ENCODE measurements at regions not wholly inside any gene's neighbourhood (a gene's known extent, or its start where the extent isn't known, plus 50 kb on each side); places are given as distances from the start of the nearest gene placed in this dataset.

- ChIA-PET CTCF (no interaction called here), POLR2A (no interaction called here)
- no peaks in the 10 kb centered on the region for H3K27me3 Mint-ChIP-seq (ENCODE audit: low read depth)
- no peak for ATAC-seq
- H3K27ac Mint-ChIP-seq = no peak overlapping the region
- peaks cover 17% of the 10 kb centered on the region for H3K9me3 Mint-ChIP-seq
- DNase-seq (ENCODE audit: low spot score) = no peak
- H3K36me3 Mint-ChIP-seq = peaks cover 3% of the 10 kb centered on the region
- TF ChIP-seq ZNF532 (CRISPR knock-in tag; IDR thresholded peaks at IDR 0.05; ENCODE audit: borderline replicate concordance) = no peak
- no peak for TF ChIP-seq ZNF219 (CRISPR knock-in tag; IDR thresholded peaks at IDR 0.05; ENCODE audit: borderline replicate concordance)
- TF ChIP-seq ATF3 (CRISPR knock-in tag; conservative IDR thresholded peaks at IDR 0.05) = no peak
- TF ChIP-seq SMAD3 (CRISPR knock-in tag; IDR thresholded peaks at IDR 0.05; ENCODE audit: borderline replicate concordance) = no peak
- no peak for TF ChIP-seq JAZF1 (CRISPR knock-in tag; IDR thresholded peaks at IDR 0.05)
- no peak for TF ChIP-seq NFATC4 (CRISPR knock-in tag; IDR thresholded peaks at IDR 0.05)
- TF ChIP-seq ZNF138 (CRISPR knock-in tag; conservative IDR thresholded peaks at IDR 0.05) = no peak
- no peak for TF ChIP-seq ATF1 (CRISPR knock-in tag; IDR thresholded peaks at IDR 0.05)
- TF ChIP-seq ETV6 (CRISPR knock-in tag; IDR thresholded peaks at IDR 0.05) = no peak
- no peak for TF ChIP-seq ZNF425 (CRISPR knock-in tag; conservative IDR thresholded peaks at IDR 0.05)
- no peak for TF ChIP-seq TCF7 (CRISPR knock-in tag; IDR thresholded peaks at IDR 0.05; ENCODE audit: low read depth)
- no peak for TF ChIP-seq NR3C1 (CRISPR knock-in tag; conservative IDR thresholded peaks at IDR 0.05; ENCODE audit: low read depth)
- no peak for TF ChIP-seq IRF2 (CRISPR knock-in tag; IDR thresholded peaks at IDR 0.05; ENCODE audit: borderline replicate concordance, low read depth)
- TF ChIP-seq FOXP1 (CRISPR knock-in tag; IDR thresholded peaks at IDR 0.05; ENCODE audit: borderline replicate concordance) = no peak
- TF ChIP-seq HMGXB4 (CRISPR knock-in tag; IDR thresholded peaks at IDR 0.05) = no peak
- no peak for TF ChIP-seq CBFB (CRISPR knock-in tag; IDR thresholded peaks at IDR 0.05; ENCODE audit: low read depth)
- H3K4me3 Mint-ChIP-seq = no peak overlapping the region
- H3K4me1 Mint-ChIP-seq = no peaks in the 10 kb centered on the region
Observed at GRCh38 chr13:87138866-87139265, 532.3 kb upstream of the SLITRK5 start.

- CTCF ChIA-PET = no interaction called here
- TF ChIP-seq ETV6 (CRISPR knock-in tag; IDR thresholded peaks at IDR 0.05) = no peak
- no peak for TF ChIP-seq CDX4 (CRISPR knock-in tag; IDR thresholded peaks at IDR 0.05; ENCODE audit: borderline replicate concordance)
- TF ChIP-seq E2F1 (CRISPR knock-in tag; IDR thresholded peaks at IDR 0.05) = no peak
- no peak for TF ChIP-seq ZNF416 (CRISPR knock-in tag; IDR thresholded peaks at IDR 0.05)
- TF ChIP-seq ATF1 (CRISPR knock-in tag; IDR thresholded peaks at IDR 0.05) = no peak
- TF ChIP-seq MYBL2 (CRISPR knock-in tag; IDR thresholded peaks at IDR 0.05) = no peak
- no peak for TF ChIP-seq HMGXB4 (CRISPR knock-in tag; IDR thresholded peaks at IDR 0.05)
- TF ChIP-seq GABPB1 (CRISPR knock-in tag; IDR thresholded peaks at IDR 0.05) = no peak
- TF ChIP-seq FOXK1 (CRISPR knock-in tag; IDR thresholded peaks at IDR 0.05) = no peak
- no peak for TF ChIP-seq OVOL2 (CRISPR knock-in tag; IDR thresholded peaks at IDR 0.05; ENCODE audit: borderline replicate concordance)
Observed at GRCh38 chr13:87147076-87147475, 524.1 kb upstream of the SLITRK5 start.

More at GRCh38 chr13:87147076-87147475, 524.1 kb upstream of the SLITRK5 start:
- Mint-ChIP-seq H3K4me1 (no peaks in the 10 kb centered on the region), H3K4me3 (no peak overlapping the region), H3K9me3 (peaks cover 21% of the 10 kb centered on the region), H3K27me3 (ENCODE audit: low read depth) (no peaks in the 10 kb centered on the region), H3K27ac (no peak overlapping the region), H3K36me3 (peaks cover 16% of the 10 kb centered on the region; the same call in 1 of the 2 replicates)
- ATAC-seq = no peak
- POLR2A ChIA-PET = no interaction called here
- no peak for DNase-seq (ENCODE audit: low spot score)

Measured in WTC11 (cell line).